DOHH2 (cell line): ENCODE measurements at regions not wholly inside any gene's neighbourhood (a gene's known extent, or its start where the extent isn't known, plus 50 kb on each side); places are given as distances from the start of the nearest gene placed in this dataset.

Source experiments
- H3F3A ChIP-seq: fragments of 200-600 bp; sonication (generic), shearing (Covaris generic); 2 replicates; pipeline ENCODE4 v1.6.0; 2016; ENCODE audit warnings: antibody characterized with exemption, mild to moderate bottlenecking; ENCODE audit not compliant: control insufficient read depth, insufficient read depth
- H3K27ac ChIP-seq: fragments of 200-600 bp; sonication (generic); 2 replicates; pipeline ENCODE4 v1.5.1; 2014; ENCODE audit warnings: low read depth, mild to moderate bottlenecking, low read length, moderate library complexity
- H3K27me3 ChIP-seq: fragments of 200-600 bp; sonication (generic); 2 replicates; pipeline ENCODE4 v1.6.1; 2014; ENCODE audit warnings: mild to moderate bottlenecking, low read length, mixed read lengths; ENCODE audit not compliant: control insufficient read depth
- H3K36me3 ChIP-seq: fragments of 200-600 bp; sonication (generic); 2 replicates; pipeline ENCODE4 v1.6.1; 2014; ENCODE audit warnings: mild to moderate bottlenecking, low read length, moderate library complexity, mixed read lengths; ENCODE audit not compliant: control insufficient read depth
- H3K4me1 ChIP-seq: fragments of 200-600 bp; sonication (generic); 2 replicates; pipeline ENCODE4 v1.6.1; 2014; ENCODE audit warnings: mild to moderate bottlenecking, low read length, mixed read lengths; ENCODE audit not compliant: control insufficient read depth
- H3K4me2 ChIP-seq: fragments of 200-600 bp; sonication (generic); 2 replicates; pipeline ENCODE4 v1.6.0; 2014; ENCODE audit warnings: mild to moderate bottlenecking, low read length, moderate library complexity
- H3K4me3 ChIP-seq: fragments of 200-600 bp; sonication (generic); 2 replicates; pipeline ENCODE4 v1.5.1; 2014; ENCODE audit warnings: mild to moderate bottlenecking, low read length, mixed read lengths
- H3K79me2 ChIP-seq: fragments of 200-600 bp; sonication (generic); 2 replicates; pipeline ENCODE4 v1.6.1; 2014; ENCODE audit warnings: mild to moderate bottlenecking, low read length, mixed read lengths; ENCODE audit not compliant: control insufficient read depth
- H3K9me2 ChIP-seq: fragments of 200-600 bp; sonication (generic); replicated peaks from 2 replicates; pipeline ENCODE4 v1.6.1; 2014; ENCODE audit warnings: mild to moderate bottlenecking, low read length, mixed read lengths; ENCODE audit not compliant: control insufficient read depth
- H3K9me3 ChIP-seq: fragments of 200-600 bp; sonication (generic); 2 replicates; pipeline ENCODE4 v1.6.1; 2014; ENCODE audit warnings: antibody characterized with exemption, low read length, mixed read lengths; ENCODE audit not compliant: control insufficient read depth, insufficient read depth
- H4K20me1 ChIP-seq: fragments of 200-600 bp; sonication (generic); 2 replicates; pipeline ENCODE4 v1.6.0; 2014; ENCODE audit warnings: low read depth, mild to moderate bottlenecking, antibody characterized with exemption, low read length, moderate library complexity; ENCODE audit not compliant: control insufficient read depth, insufficient read depth
- CTCF ChIP-seq: fragments of 200-600 bp; sonication (generic); IDR thresholded peaks from one replicate; pipeline ENCODE4 v1.5.1; 2014; ENCODE audit warnings: antibody characterized with exemption, mild to moderate bottlenecking, low read depth, low read length; ENCODE audit not compliant: poor library complexity, severe bottlenecking
- EZH2phosphoT487 ChIP-seq: fragments of 200-600 bp; sonication (generic); IDR thresholded peaks from 2 replicates; pipeline ENCODE4 v1.6.1; 2017; ENCODE audit warnings: borderline replicate concordance, mild to moderate bottlenecking, antibody characterized with exemption, low read length, moderate library complexity, mixed read lengths

- H3K27me3 ChIP-seq: no peaks in the 10 kb centered on the region
- no peak overlapping the region for H3K4me2 ChIP-seq
- H3K9me2 ChIP-seq: no peaks in the 10 kb centered on the region
- H3K79me2 ChIP-seq: no peaks in the 10 kb centered on the region
- H3K27ac ChIP-seq: no peak overlapping the region
- H4K20me1 ChIP-seq: no peaks in the 10 kb centered on the region
- no peak overlapping the region for H3K4me3 ChIP-seq
- no peaks in the 10 kb centered on the region for H3F3A ChIP-seq
- no peak for TF ChIP-seq CTCF
- no peak for TF ChIP-seq EZH2phosphoT487
- H3K36me3 ChIP-seq: no peaks in the 10 kb centered on the region
- no peaks in the 10 kb centered on the region for H3K4me1 ChIP-seq
- no peaks in the 10 kb centered on the region for H3K9me3 ChIP-seq
These were observed 285.1 kb downstream of the GADD45G start for GRCh38 chr9:89889865-89890264.

- TF ChIP-seq EZH2phosphoT487: no peak
- TF ChIP-seq CTCF: no peak
- Histone ChIP-seq H3K4me2 (no peak overlapping the region), H3K36me3 (no peaks in the 10 kb centered on the region), H3K27me3 (no peaks in the 10 kb centered on the region), H3K27ac (no peak overlapping the region), H3K79me2 (no peaks in the 10 kb centered on the region), H3K9me3 (no peaks in the 10 kb centered on the region), H3K9me2 (no peaks in the 10 kb centered on the region), H3K4me1 (no peaks in the 10 kb centered on the region), H3K4me3 (no peak overlapping the region), H4K20me1 (no peaks in the 10 kb centered on the region), H3F3A (no peaks in the 10 kb centered on the region)
These were observed 285.6 kb downstream of the GADD45G start for GRCh38 chr9:89890326-89890980.

GRCh38 chr9:89891221-89891590, 286.4 kb downstream of the GADD45G start:
- H3F3A ChIP-seq: no peaks in the 10 kb centered on the region
- no peaks in the 10 kb centered on the region for H3K27me3 ChIP-seq
- H4K20me1 ChIP-seq: no peaks in the 10 kb centered on the region
- H3K4me1 ChIP-seq: no peaks in the 10 kb centered on the region
- no peak overlapping the region for H3K4me3 ChIP-seq
- H3K4me2 ChIP-seq: no peak overlapping the region
- no peak for TF ChIP-seq EZH2phosphoT487
- TF ChIP-seq CTCF: no peak
- no peak overlapping the region for H3K27ac ChIP-seq
- no peaks in the 10 kb centered on the region for H3K9me2 ChIP-seq
- no peaks in the 10 kb centered on the region for H3K79me2 ChIP-seq
- H3K36me3 ChIP-seq: no peaks in the 10 kb centered on the region
- no peaks in the 10 kb centered on the region for H3K9me3 ChIP-seq
